HL-60 (cell line): ENCODE measurements at regions not wholly inside any gene's neighbourhood (a gene's known extent, or its start where the extent isn't known, plus 50 kb on each side); places are given as distances from the start of the nearest gene placed in this dataset.

Experiments
- GABPA ChIP-seq: IDR thresholded peaks from 2 replicates; pipeline ENCODE4 v1.6.1; 2012; ENCODE audit warnings: low read depth
- POLR2AphosphoS5 ChIP-seq: IDR thresholded peaks from 2 replicates; pipeline ENCODE4 v1.6.1; 2012; ENCODE audit warnings: low read depth
- SPI1 ChIP-seq: IDR thresholded peaks from 2 replicates; pipeline ENCODE4 v1.6.1; 2012; ENCODE audit warnings: low read depth, mild to moderate bottlenecking, borderline replicate concordance
- TF ChIP-seq, protein P1 (sequence below): IDR thresholded peaks from one replicate; pipeline ENCODE4 v1.5.1; 2011; ENCODE audit warnings: low read length, control low read depth, inconsistent platforms; ENCODE audit not compliant: insufficient read depth
- TF ChIP-seq, protein P2 (sequence below): IDR thresholded peaks from 2 replicates; pipeline ENCODE4 v1.6.1; 2012; ENCODE audit warnings: low read depth; ENCODE audit not compliant: insufficient replicate concordance

DNA sequence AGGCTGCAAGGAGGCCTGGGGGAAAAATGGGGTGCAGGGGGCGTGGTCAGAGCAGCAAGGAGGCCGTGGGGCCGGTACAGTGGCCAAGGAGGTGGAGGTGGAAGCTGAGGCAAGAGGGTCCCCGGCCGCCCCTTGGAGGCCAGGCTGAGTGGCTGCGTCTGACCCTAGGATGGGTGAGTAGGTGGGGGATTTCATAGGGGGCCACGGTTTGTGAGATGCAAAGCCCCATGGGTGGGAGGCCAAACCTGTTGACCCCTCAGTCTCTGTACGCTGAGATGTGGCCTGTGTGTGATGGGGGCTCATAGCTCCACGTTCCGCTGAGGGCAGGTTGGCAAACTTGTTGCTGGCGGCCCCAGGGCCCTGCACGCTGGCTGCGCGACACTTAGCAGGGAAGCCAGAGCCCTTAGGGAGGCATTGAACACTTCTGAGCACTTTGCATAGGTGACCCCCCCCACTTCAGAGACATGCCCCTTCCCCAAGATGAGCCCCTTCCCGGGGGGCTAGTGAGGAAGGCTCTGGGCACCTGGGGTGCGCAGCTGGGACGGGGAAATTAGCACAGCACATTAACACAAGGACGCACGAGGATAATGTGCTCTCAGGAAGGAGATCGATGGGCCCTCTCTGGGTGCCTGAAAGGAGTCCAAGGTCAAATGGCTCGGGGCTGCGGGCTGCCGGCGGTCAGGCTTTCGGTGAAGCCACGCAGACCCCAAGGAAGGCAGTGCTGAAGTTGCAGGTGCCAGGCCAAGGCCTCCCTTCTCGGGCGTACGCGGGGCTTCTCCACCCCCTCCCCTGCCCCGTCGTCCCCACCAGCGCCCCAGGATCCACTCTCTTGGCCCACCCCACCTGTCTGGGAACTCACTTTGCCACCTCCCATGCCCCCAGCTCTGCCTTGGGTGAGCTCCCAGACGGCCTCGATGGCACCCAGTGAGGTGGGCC is 107.4 kb downstream of the HMX1 start:
- TF ChIP-seq, protein P1, sequence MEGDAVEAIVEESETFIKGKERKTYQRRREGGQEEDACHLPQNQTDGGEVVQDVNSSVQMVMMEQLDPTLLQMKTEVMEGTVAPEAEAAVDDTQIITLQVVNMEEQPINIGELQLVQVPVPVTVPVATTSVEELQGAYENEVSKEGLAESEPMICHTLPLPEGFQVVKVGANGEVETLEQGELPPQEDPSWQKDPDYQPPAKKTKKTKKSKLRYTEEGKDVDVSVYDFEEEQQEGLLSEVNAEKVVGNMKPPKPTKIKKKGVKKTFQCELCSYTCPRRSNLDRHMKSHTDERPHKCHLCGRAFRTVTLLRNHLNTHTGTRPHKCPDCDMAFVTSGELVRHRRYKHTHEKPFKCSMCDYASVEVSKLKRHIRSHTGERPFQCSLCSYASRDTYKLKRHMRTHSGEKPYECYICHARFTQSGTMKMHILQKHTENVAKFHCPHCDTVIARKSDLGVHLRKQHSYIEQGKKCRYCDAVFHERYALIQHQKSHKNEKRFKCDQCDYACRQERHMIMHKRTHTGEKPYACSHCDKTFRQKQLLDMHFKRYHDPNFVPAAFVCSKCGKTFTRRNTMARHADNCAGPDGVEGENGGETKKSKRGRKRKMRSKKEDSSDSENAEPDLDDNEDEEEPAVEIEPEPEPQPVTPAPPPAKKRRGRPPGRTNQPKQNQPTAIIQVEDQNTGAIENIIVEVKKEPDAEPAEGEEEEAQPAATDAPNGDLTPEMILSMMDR = no peak
- TF ChIP-seq SPI1 (no peak), POLR2AphosphoS5 (no peak), GABPA (no peak)
- TF ChIP-seq, protein P2, sequence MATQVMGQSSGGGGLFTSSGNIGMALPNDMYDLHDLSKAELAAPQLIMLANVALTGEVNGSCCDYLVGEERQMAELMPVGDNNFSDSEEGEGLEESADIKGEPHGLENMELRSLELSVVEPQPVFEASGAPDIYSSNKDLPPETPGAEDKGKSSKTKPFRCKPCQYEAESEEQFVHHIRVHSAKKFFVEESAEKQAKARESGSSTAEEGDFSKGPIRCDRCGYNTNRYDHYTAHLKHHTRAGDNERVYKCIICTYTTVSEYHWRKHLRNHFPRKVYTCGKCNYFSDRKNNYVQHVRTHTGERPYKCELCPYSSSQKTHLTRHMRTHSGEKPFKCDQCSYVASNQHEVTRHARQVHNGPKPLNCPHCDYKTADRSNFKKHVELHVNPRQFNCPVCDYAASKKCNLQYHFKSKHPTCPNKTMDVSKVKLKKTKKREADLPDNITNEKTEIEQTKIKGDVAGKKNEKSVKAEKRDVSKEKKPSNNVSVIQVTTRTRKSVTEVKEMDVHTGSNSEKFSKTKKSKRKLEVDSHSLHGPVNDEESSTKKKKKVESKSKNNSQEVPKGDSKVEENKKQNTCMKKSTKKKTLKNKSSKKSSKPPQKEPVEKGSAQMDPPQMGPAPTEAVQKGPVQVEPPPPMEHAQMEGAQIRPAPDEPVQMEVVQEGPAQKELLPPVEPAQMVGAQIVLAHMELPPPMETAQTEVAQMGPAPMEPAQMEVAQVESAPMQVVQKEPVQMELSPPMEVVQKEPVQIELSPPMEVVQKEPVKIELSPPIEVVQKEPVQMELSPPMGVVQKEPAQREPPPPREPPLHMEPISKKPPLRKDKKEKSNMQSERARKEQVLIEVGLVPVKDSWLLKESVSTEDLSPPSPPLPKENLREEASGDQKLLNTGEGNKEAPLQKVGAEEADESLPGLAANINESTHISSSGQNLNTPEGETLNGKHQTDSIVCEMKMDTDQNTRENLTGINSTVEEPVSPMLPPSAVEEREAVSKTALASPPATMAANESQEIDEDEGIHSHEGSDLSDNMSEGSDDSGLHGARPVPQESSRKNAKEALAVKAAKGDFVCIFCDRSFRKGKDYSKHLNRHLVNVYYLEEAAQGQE = no peak
